IMR-90 (cell line): ENCODE measurements at regions not wholly inside any gene's neighbourhood (a gene's known extent, or its start where the extent isn't known, plus 50 kb on each side); places are given as distances from the start of the nearest gene placed in this dataset.

Experiments used
- ATAC-seq: fragments of 200-7000 bp; cut with Tn5 transposase; 2 replicates; pipeline ENCODE4 v1.9.1; 2020; ENCODE audit warnings: low read depth, mild to moderate bottlenecking, moderate library complexity
- BruUV-seq: library from RNA; stranded (reverse); fragments of 400-500 nt; replicated peaks from 2 replicates; lab custom pipeline; 2021; lab: Mats Ljungman, UMichigan
- CTCF ChIA-PET: fragments of 300-600 bp; formaldehyde crosslinking; extraction: SDS; loops from one replicate; lab custom pipeline; 2021; ENCODE audit warnings: antibody characterized with exemption; lab: Yijun Ruan, JAX
- POLR2A ChIA-PET: fragments of 300-600 bp; sonication (Branson Sonifier 250); formaldehyde crosslinking; loops from one replicate; lab custom pipeline; 2022; ENCODE audit warnings: antibody characterized with exemption; ENCODE audit not compliant: unreplicated experiment; lab: Charles Lee
- DNase-seq: peaks from one replicate; pipeline ENCODE4 v3.0.0; 2013
- H2AFZ ChIP-seq: replicated peaks from 2 replicates; pipeline ENCODE3; 2013; ENCODE audit warnings: low read length, mild to moderate bottlenecking; ENCODE audit not compliant: poor library complexity
- H2AK5ac ChIP-seq: 2 replicates; pipeline ENCODE4 v1.6.1; 2013; ENCODE audit warnings: low read depth, low read length, inconsistent platforms
- H2AK9ac ChIP-seq: replicated peaks from 2 replicates; pipeline ENCODE3; 2013; ENCODE audit warnings: mild to moderate bottlenecking, low read depth, low read length, moderate library complexity; ENCODE audit not compliant: poor library complexity
- H2BK120ac ChIP-seq: 2 replicates; pipeline ENCODE4 v1.6.1; 2013; ENCODE audit warnings: low read depth, low read length, inconsistent platforms
- H2BK15ac ChIP-seq: 3 replicates; pipeline ENCODE4 v1.6.1; 2013; ENCODE audit warnings: low read depth, low read length, inconsistent platforms
- H2BK20ac ChIP-seq: 2 replicates; pipeline ENCODE4 v1.6.1; 2013; ENCODE audit warnings: low read depth, mild to moderate bottlenecking, inconsistent platforms, low read length, moderate library complexity
- H2BK5ac ChIP-seq: 2 replicates; pipeline ENCODE4 v1.6.1; 2013; ENCODE audit warnings: mild to moderate bottlenecking, low read depth, low read length, inconsistent platforms; ENCODE audit not compliant: poor library complexity, severe bottlenecking
- H3K14ac ChIP-seq: replicated peaks from 2 replicates; pipeline ENCODE4 v1.6.1; 2013; ENCODE audit warnings: low read depth, low read length, inconsistent platforms
- H3K18ac ChIP-seq: 2 replicates; pipeline ENCODE4 v1.6.1; 2013; ENCODE audit warnings: low read depth, low read length, control low read depth
- H3K23ac ChIP-seq: 2 replicates; pipeline ENCODE4 v1.6.1; 2013; ENCODE audit warnings: low read depth, low read length, inconsistent platforms
- H3K27ac ChIP-seq: 2 replicates; pipeline ENCODE4 v1.5.1; 2013; ENCODE audit warnings: mild to moderate bottlenecking, control low read depth, low read length; ENCODE audit not compliant: insufficient read depth
- H3K27me3 ChIP-seq: 2 replicates; pipeline ENCODE4 v1.6.1; 2013; ENCODE audit warnings: low read length; ENCODE audit not compliant: control insufficient read depth, insufficient read depth
- H3K36me3 ChIP-seq: 2 replicates; pipeline ENCODE4 v1.6.1; 2013; ENCODE audit warnings: low read length, mixed read lengths; ENCODE audit not compliant: control insufficient read depth, insufficient read depth
- H3K4ac ChIP-seq: 2 replicates; pipeline ENCODE4 v1.6.1; 2013; ENCODE audit warnings: low read depth, low read length, inconsistent platforms
- H3K4me1 ChIP-seq: 2 replicates; pipeline ENCODE4 v1.6.1; 2013; ENCODE audit warnings: low read length, mixed read lengths; ENCODE audit not compliant: control insufficient read depth, insufficient read depth
- H3K4me2 ChIP-seq: 2 replicates; pipeline ENCODE4 v1.6.1; 2013; ENCODE audit warnings: low read depth, mild to moderate bottlenecking, control low read depth, low read length, moderate library complexity
- H3K4me3 ChIP-seq: 2 replicates; pipeline ENCODE4 v1.5.1; 2013; ENCODE audit warnings: low read depth, mild to moderate bottlenecking, control low read depth, low read length, moderate library complexity; ENCODE audit not compliant: insufficient read depth
- H3K56ac ChIP-seq: 2 replicates; pipeline ENCODE4 v1.6.1; 2013; ENCODE audit warnings: low read length, inconsistent platforms; ENCODE audit not compliant: insufficient read depth; ENCODE audit errors: extremely low read depth
- H3K79me1 ChIP-seq, 2 experiments: 2 replicates each; pipeline ENCODE4 v1.6.1; 2013; ENCODE audit warnings: low read length in 2 of 2, inconsistent platforms in 1 of 2, low read depth in 1 of 2
- H3K9ac ChIP-seq: 2 replicates; pipeline ENCODE4 v1.6.1; 2013; ENCODE audit warnings: low read depth, low read length, control low read depth
- H3K9me1 ChIP-seq: 2 replicates; pipeline ENCODE4 v1.6.1; 2013; ENCODE audit warnings: low read length, inconsistent platforms; ENCODE audit not compliant: insufficient read depth
- H3K9me3 ChIP-seq: 2 replicates; pipeline ENCODE4 v1.6.1; 2013; ENCODE audit warnings: low read length; ENCODE audit not compliant: control insufficient read depth, insufficient read depth
- H4K20me1 ChIP-seq: 2 replicates; pipeline ENCODE4 v1.6.1; 2013; ENCODE audit warnings: low read length, inconsistent platforms; ENCODE audit not compliant: insufficient read depth
- H4K5ac ChIP-seq: 2 replicates; pipeline ENCODE4 v1.6.1; 2013; ENCODE audit warnings: mild to moderate bottlenecking, low read depth, low read length, control low read depth
- H4K8ac ChIP-seq, 2 experiments: 2 replicates each; pipeline ENCODE4 v1.6.1; 2013; ENCODE audit warnings: low read depth in 2 of 2, low read length in 2 of 2, control low read depth in 1 of 2, inconsistent platforms in 1 of 2
- H4K91ac ChIP-seq: 2 replicates; pipeline ENCODE4 v1.6.1; 2013; ENCODE audit warnings: low read depth, low read length, inconsistent platforms; ENCODE audit not compliant: insufficient read depth
- CEBPB ChIP-seq: IDR thresholded peaks from 2 replicates; pipeline ENCODE4 v1.6.1; 2012; ENCODE audit warnings: low read depth, low read length, improper control_type of control experiment
- CTCF ChIP-seq: conservative IDR thresholded peaks from 2 replicates; pipeline ENCODE4 v1.5.1; 2012; ENCODE audit warnings: mild to moderate bottlenecking, low read depth, low read length, improper control_type of control experiment
- ELK1 ChIP-seq: fragments of 150-350 bp; IDR thresholded peaks from 2 replicates; pipeline ENCODE4 v1.6.1; 2016; ENCODE audit warnings: low read depth, mild to moderate bottlenecking, low read length, moderate library complexity, borderline replicate concordance
- FOS ChIP-seq: fragments of 150-350 bp; IDR thresholded peaks from 2 replicates; pipeline ENCODE4 v1.6.1; 2016; ENCODE audit warnings: low read depth, low read length
- MAFK ChIP-seq: IDR thresholded peaks from 2 replicates; pipeline ENCODE4 v1.6.1; 2012; ENCODE audit warnings: low read depth, low read length, improper control_type of control experiment
- MAZ ChIP-seq: IDR thresholded peaks from 2 replicates; pipeline ENCODE4 v1.6.1; 2012; ENCODE audit warnings: low read depth, mild to moderate bottlenecking, low read length, improper control_type of control experiment, moderate library complexity, borderline replicate concordance
- MXI1 ChIP-seq: IDR thresholded peaks from 2 replicates; pipeline ENCODE4 v1.6.1; 2012; ENCODE audit warnings: low read depth, mild to moderate bottlenecking, low read length, moderate library complexity, borderline replicate concordance
- NFE2L2 ChIP-seq: fragments of 150-350 bp; IDR thresholded peaks from 2 replicates; pipeline ENCODE4 v1.6.1; 2016; ENCODE audit warnings: low read depth, mild to moderate bottlenecking, low read length
- POLR2A ChIP-seq: IDR thresholded peaks from 2 replicates; pipeline ENCODE4 v1.6.1; 2012; ENCODE audit warnings: mild to moderate bottlenecking, low read depth, low read length
- RAD21 ChIP-seq: IDR thresholded peaks from 2 replicates; pipeline ENCODE4 v1.6.1; 2012; ENCODE audit warnings: low read length, improper control_type of control experiment
- RCOR1 ChIP-seq: IDR thresholded peaks from 2 replicates; pipeline ENCODE4 v1.6.1; 2012; ENCODE audit warnings: mild to moderate bottlenecking, low read length, improper control_type of control experiment; ENCODE audit not compliant: insufficient replicate concordance
- RFX5 ChIP-seq: IDR thresholded peaks from 2 replicates; pipeline ENCODE4 v1.8.0; 2012; ENCODE audit warnings: low read depth, mild to moderate bottlenecking, low read length, moderate library complexity
- SMC3 ChIP-seq: fragments of 150-350 bp; IDR thresholded peaks from 2 replicates; pipeline ENCODE4 v1.6.1; 2016; ENCODE audit warnings: low read depth, mild to moderate bottlenecking, antibody characterized with exemption, low read length, moderate library complexity
- USF2 ChIP-seq: fragments of 150-350 bp; IDR thresholded peaks from 2 replicates; pipeline ENCODE4 v1.6.1; 2017; ENCODE audit warnings: mild to moderate bottlenecking, antibody characterized with exemption, low read length, low read depth
- WGBS, 2 experiments: methylation state at CpG; one replicate each; pipeline versions ENCODE4 v1.1.5 to v1.1.7; 2013; ENCODE audit warnings: missing lambda C conversion rate in 2 of 2; ENCODE audit not compliant: insufficient read length in 1 of 2; ENCODE audit errors: extremely low coverage in 2 of 2; 5-methylcytosine and 5-hydroxymethylcytosine counted together
- dilution Hi-C: fragments of 300-500 bp; cut with HindIII; formaldehyde crosslinking; loops from one replicate; pipeline ENCODE4 v1.14.3; 2018; ENCODE audit warnings: low sequenced_read_pairs; ENCODE audit not compliant: unreplicated experiment
- in situ Hi-C: fragments of 300-500 bp; cut with MboI; formaldehyde crosslinking; loops from 3 replicates; pipeline ENCODE4 v1.14.3; 2019; ENCODE audit warnings: low sequenced_read_pairs, inconsistent platforms, mixed read lengths
- intact Hi-C: fragments of 100-400 bp; cut with micrococcal nuclease; formaldehyde crosslinking; loops from 2 replicates; pipeline ENCODE4 v1.10.0; 2022

GRCh38 chr6:86529635-86530034, 407.7 kb upstream of the HTR1E start:
- Histone ChIP-seq H2BK120ac (no peak overlapping the region), H3K56ac (no peak overlapping the region), H3K4me2 (no peak overlapping the region), H3K36me3 (no peaks in the 10 kb centered on the region), H4K8ac (no peak overlapping the region), H4K20me1 (no peaks in the 10 kb centered on the region), H3K9me1 (no peaks in the 10 kb centered on the region), H2AK9ac (no peak overlapping the region), H3K79me1 (no peaks in the 10 kb centered on the region), H3K18ac (no peak overlapping the region), H3K27ac (no peak overlapping the region), H2BK20ac (no peak overlapping the region), H3K27me3 (no peaks in the 10 kb centered on the region), H3K9me3 (peaks cover 5% of the 10 kb centered on the region), H2BK15ac (no peak overlapping the region), H3K23ac (no peak overlapping the region), H2AFZ (no peak overlapping the region), H3K14ac (no peak overlapping the region), H3K4me1 (no peaks in the 10 kb centered on the region), H3K4me3 (no peak overlapping the region), H4K5ac (no peak overlapping the region), H3K9ac (no peak overlapping the region), H3K4ac (no peak overlapping the region), H2BK5ac (no peak overlapping the region), H4K91ac (no peak overlapping the region), H2AK5ac (no peak overlapping the region)
- WGBS, 2 experiments = no CpG with 5 or more reads among the region's 1 CpG
- DNase-seq (no peak), ATAC-seq (no peak)
- intact Hi-C loops = no loop called here
- no peak for TF ChIP-seq CTCF
- no peak for TF ChIP-seq ELK1
- no peak for TF ChIP-seq USF2
- TF ChIP-seq MAFK = no peak
- no peak for TF ChIP-seq RCOR1
- no peak for TF ChIP-seq RFX5
- no peak for TF ChIP-seq NFE2L2
- no peak for TF ChIP-seq MXI1
- no peak for TF ChIP-seq RAD21
- TF ChIP-seq MAZ = no peak
- no peak for TF ChIP-seq SMC3
- TF ChIP-seq POLR2A = no peak
- TF ChIP-seq CEBPB = no peak
- TF ChIP-seq FOS = no peak
- in situ Hi-C loops = no loop called here
- ChIA-PET CTCF (no interaction called here), POLR2A (no interaction called here)
- BruUV-seq = no TSS peak
- dilution Hi-C loops = no loop called here
